Erythroblast (primary cell): ENCODE measurements at regions not wholly inside any gene's neighbourhood (a gene's known extent, or its start where the extent isn't known, plus 50 kb on each side); places are given as distances from the start of the nearest gene placed in this dataset.

Experiments
- GATA1 ChIP-seq: IDR thresholded peaks from 2 replicates; pipeline ENCODE4 v1.6.1; 2011; ENCODE audit warnings: low read depth, mild to moderate bottlenecking, control low read depth, low read length, moderate library complexity
- POLR2A ChIP-seq: IDR thresholded peaks from 2 replicates; pipeline ENCODE4 v1.6.1; 2011; ENCODE audit warnings: mild to moderate bottlenecking, low read length

- TF ChIP-seq POLR2A, result no peak
- TF ChIP-seq GATA1, result no peak
Measured at GRCh38 chr16:8155275-8155674, 435.0 kb downstream of the TMEM114 start.
